ENCODE measurements at regions not wholly inside any gene's neighbourhood (a gene's known extent, or its start where the extent isn't known, plus 50 kb on each side); places are given as distances from the start of the nearest gene placed in this dataset.

GRCh38 chr2:34663314-34663713 lies 1064.2 kb upstream of the FAM98A start:
- no peak for DNase-seq
- no peak for ATAC-seq
- intact Hi-C loops (cut with DNase I) = no loop called here

DNA sequence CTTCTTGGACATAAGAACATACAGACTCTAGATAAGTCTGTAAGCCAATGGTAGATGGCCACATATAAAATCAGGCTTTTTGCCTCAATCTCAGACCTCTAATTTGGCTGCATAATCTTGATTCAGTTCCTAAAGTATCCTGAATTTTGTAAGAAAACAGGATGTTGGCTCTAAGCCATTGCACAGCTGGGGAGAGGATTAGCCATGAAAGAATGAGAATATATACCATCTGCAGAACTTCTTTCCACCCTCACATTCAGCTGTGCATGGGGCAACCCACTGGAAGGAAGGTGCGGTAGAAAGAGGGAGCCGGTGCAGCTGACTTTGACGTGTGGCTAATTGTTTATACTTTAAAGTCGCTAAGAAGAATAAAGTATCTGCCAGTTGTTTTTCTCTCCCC lies 1061.6 kb upstream of the FAM98A start:
- ATAC-seq (no peak), DNase-seq (no peak)
- intact Hi-C loops (cut with DNase I) = no loop called here

- DNase-seq (no peak), ATAC-seq (no peak)
- intact Hi-C loops (cut with DNase I) = no loop called here
Measured at GRCh38 chr2:34656632-34657031, 1057.5 kb upstream of the FAM98A start.

GRCh38 chr2:34652636-34653035 lies 1053.5 kb upstream of the FAM98A start:
- intact Hi-C loops (cut with DNase I) = no loop called here
- ATAC-seq (no peak), DNase-seq (no peak)

- DNase-seq (no peak), ATAC-seq (no peak)
- intact Hi-C loops (cut with DNase I) = no loop called here
Measured at GRCh38 chr2:34646901-34647300, 1047.8 kb upstream of the FAM98A start.

- DNase-seq = no peak
- intact Hi-C loops (cut with DNase I) = no loop called here
- no peak for ATAC-seq
Measured at GRCh38 chr2:34632327-34632726, 1033.2 kb upstream of the FAM98A start.

DNA sequence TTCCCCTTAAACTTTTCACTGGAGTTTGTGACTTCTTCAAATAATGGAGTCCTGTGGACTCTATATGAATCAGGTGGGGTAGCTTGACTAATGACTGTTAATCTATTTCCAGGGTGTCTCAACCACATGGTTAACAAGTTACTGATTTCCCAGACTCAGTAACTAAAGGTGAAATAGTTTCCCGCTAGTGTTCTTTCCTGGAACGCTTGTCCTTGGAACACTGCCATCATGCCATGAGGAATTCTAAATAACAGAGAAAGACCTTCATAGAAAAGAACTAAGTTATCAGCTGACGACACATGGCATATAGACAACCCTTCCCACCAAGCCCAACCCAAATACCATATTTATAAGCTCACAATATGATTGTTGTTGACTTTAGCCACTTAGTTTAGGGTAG lies 1027.9 kb upstream of the FAM98A start:
- intact Hi-C loops (cut with DNase I) = no loop called here
- no peak for DNase-seq
- no peak for ATAC-seq

DNA sequence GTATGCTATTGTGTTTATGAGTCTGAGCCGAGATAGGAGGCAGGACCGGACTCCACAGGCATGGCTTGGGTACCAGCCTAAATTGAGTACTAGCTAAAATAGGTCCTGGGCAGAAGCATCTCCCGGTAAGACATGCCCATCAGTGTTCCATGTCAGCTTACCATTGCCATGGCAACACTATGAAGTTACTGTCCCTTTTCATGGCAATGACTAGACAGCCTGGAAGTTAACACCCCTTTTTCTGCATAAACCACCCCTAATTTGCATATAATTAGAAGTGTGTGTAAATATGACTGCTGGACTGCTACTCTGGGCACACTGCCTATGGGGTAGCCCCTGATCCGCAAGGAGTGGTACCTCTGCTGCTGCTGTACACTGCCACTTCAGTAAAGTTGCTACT lies 1005.1 kb upstream of the FAM98A start:
- ATAC-seq = no peak
- DNase-seq = no peak
- intact Hi-C loops (cut with DNase I) = no loop called here

GRCh38 chr2:34602262-34602661 lies 1003.2 kb upstream of the FAM98A start:
- intact Hi-C loops (cut with DNase I) = no loop called here
- DNase-seq (no peak), ATAC-seq (no peak)

DNA sequence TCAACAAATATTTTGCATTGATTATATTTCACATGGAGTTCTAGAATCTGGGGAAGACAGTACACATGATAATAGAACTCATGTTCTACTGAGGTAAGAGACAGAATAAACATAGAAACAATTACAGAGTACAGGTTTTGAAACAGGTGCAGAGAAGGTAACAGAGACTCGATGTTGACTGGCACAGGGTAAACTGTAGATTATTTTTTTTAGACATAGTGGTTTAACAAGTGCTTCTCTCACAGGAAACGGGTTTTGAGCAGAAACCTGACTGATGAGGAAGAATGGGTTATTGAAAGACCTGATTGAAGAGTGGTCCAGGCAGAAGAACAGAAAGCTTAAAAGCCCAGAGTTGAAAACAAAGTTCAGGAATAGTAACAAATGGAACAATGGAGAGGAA lies 1002.5 kb upstream of the FAM98A start:
- intact Hi-C loops (cut with DNase I) = no loop called here
- ATAC-seq = no peak
- no peak for DNase-seq

DNA sequence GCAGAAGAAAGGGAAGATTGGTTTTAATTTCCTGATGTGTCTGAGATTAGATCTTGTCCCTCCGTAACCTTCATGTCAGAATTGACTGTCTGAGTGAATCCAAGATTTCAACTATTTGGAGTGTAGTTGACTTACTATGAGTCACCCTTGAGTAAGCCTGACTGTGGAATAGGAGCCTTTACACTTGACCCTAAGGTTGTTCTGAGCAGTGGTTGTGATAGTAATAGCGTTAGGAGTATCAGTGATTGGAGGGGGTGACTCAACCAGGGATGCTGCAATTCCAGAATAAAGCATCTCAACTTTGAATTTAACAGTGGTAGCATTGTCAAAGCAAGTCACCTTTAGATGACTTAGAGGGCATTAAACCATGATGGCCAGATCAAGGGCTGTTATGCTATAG lies 979.5 kb upstream of the FAM98A start:
- ATAC-seq (no peak), DNase-seq (no peak)
- intact Hi-C loops (cut with DNase I) = no loop called here

DNA sequence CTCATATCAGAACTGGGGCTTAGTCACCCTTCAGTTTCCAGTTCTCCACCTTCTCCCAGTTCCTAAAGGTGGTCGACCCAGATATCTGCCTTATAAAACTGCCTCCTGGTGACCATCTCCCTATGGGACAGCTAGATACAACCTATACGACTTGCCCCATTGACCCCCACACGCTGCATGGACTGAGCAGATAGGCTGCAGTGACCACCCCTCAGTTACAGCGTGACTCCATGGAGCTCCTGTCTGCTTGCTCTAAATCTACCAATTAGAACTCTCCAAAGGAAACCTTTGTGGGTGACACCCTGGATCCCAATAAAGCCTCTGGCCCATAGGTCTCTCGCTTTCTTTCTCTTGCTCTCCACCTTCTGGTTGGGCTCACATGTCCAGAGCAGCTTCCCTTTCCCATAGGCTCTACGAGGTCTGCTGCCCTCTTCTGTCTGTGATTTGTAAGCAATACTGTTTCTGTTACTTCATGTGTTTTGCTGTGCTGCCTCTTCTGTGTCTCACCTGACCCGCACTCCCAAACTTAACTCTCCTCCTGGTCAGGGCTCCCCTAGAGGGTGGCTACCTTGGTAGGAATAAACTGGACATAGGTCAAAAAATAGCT lies 971.3 kb upstream of the FAM98A start:
- DNase-seq (no peak), ATAC-seq (peak in 1 of 2 donors; percentile 50)
- intact Hi-C loops (cut with DNase I) = no loop called here

DNA sequence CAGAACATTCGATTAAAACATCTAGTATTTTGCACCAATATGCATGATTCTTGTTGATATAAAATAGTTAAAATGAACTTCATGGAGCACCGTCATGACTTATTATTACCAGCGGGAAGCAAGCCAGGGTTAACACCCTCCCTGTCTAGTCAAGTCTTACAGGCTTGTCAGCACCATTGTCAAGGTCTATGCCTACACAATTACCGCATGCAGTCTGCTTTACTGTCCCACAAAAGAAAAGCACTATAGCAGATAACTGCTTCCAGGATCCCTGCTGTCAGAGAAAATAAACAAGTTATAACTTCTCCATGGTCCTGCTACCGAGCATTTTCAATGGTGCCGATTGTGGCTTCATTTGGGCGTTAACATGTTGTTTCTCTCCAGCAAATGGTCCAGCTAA lies 968.0 kb upstream of the FAM98A start:
- intact Hi-C loops (cut with DNase I) = no loop called here
- ATAC-seq = no peak

GRCh38 chr2:34552337-34552736 lies 953.2 kb upstream of the FAM98A start:
- DNase-seq = no peak
- intact Hi-C loops (cut with DNase I) = no loop called here
- ATAC-seq = no peak

More for the DNA sequence above, 968.0 kb upstream of the FAM98A start:
- no peak for DNase-seq

DNA sequence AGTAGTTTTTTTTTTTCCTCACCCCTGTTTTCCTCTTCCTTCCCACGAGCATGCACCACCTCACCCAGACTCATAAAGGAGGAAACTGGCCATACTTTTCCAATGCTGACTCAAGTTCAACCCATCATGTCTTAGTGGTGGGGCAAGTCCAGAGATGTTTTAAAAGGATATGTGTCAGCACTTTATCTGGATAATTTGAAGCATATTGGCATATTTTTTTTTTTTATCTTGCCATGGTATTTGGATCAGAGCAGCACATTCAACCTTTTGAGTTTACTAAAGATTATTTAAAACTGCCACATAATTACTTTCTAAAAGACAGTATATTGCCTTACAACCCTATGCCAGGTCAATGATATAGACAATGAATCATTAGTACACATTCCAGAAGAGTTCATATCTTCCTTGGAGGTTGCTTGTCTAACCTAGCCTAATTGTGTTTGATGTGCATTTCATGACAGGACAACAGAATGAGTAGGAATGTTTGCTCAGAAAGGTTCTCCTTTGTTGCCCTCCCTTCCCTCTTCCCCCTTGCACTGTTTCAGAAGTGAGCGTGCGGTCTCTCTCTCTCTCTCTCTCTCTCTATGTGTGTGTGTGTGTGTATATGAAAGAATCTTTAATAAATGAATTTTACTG lies 950.7 kb upstream of the FAM98A start:
- ATAC-seq = no peak
- intact Hi-C loops (cut with DNase I) = no loop called here

GRCh38 chr2:34547900-34548299 lies 948.8 kb upstream of the FAM98A start:
- ATAC-seq (no peak), DNase-seq (no peak)
- intact Hi-C loops (cut with DNase I) = no loop called here

More for the DNA sequence above, 950.7 kb upstream of the FAM98A start:
- DNase-seq = no peak

DNA sequence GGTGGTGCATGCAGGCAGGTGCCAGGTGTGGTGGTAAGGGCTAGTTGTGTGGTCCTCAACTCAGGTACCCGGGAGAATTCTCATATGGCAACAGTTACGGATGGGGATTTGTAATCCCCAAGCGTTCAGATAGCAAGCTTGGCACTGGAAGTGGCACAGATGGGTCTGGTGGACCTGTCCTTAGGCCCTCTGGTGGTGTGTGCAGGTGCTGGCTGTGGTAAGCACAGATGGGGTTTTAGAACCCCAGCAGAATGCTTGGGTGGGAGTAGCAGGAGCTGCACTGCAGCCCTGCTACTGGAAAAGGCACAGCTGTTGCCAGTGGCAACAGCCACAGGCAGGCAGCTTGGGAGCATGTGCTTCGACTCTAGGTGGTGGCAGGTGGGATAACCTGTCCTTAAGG lies 948.2 kb upstream of the FAM98A start:
- no peak for DNase-seq
- ATAC-seq = no peak
- intact Hi-C loops (cut with DNase I) = no loop called here

DNA sequence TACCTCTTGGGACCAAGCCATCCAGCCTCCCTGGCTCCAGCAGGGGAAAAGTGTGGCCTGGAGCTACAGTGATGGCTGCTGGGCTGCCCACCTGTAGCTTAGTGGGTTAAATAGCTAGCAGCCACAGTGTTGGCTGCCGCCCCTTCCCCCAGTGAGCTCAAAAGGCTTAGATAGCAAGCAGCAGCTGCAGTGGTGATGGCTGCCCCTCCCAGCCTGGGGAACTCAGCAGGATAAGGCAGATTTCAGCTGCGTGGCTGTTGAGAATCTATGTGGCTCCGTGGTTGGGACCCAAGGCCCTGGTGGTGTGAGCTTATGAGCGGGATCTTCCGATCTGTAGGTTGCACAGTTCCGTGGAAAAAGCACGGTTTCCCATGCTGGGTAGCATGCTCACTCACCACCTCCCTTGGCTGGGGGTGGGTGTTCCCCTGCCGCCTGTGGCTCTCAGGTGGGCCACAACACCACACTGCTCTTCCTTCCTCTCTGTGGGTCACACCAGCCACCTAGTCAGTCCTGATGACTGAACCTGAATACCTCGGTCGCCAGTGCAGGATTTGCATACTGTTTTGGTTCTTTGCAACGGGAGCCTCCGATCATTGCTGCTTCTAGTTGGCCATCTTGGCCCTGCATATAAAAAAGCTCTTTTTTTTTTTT lies 946.5 kb upstream of the FAM98A start:
- intact Hi-C loops (cut with DNase I) = no loop called here
- ATAC-seq (no peak), DNase-seq (no peak)

DNA sequence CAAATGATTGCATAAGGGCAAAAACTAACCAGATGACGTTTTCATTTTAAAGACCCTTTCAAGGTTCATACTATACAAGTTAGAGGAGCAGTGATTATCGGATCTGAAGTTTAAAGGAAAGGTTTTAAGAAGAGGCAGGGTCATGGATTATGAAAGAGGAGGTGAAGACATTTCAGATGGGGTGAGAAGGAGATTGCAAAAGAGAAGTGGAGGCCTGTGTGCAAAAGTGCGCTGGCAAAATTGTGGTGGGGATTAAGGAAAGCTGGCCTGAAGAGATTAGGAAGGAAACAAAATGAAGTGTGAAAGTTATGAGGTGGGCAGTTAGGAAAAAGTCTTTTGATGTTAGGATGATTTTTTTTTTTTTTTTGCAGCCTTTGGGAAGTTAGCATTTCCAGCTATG lies 935.7 kb upstream of the FAM98A start:
- intact Hi-C loops (cut with DNase I) = no loop called here
- ATAC-seq (no peak), DNase-seq (no peak)

DNA sequence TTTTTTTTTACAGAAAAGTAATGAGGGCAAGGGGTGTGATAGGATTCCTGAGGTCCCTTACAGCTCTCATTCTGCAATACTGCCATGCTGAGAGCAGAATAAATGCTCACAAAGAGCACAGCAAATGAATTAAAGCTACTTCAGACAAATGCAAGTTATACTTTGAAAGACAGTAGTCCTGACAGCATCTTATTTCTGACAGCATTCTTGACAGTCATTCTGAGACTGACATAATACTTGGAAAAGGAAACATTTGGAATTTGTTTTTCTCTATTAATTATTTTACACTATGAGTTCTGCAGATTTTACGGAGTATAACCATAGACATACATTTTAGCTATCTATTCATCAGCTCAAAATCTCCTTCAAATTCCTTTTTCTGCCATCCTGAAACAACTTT lies 935.2 kb upstream of the FAM98A start:
- ATAC-seq (no peak), DNase-seq (no peak)
- intact Hi-C loops (cut with DNase I) = no loop called here

DNA sequence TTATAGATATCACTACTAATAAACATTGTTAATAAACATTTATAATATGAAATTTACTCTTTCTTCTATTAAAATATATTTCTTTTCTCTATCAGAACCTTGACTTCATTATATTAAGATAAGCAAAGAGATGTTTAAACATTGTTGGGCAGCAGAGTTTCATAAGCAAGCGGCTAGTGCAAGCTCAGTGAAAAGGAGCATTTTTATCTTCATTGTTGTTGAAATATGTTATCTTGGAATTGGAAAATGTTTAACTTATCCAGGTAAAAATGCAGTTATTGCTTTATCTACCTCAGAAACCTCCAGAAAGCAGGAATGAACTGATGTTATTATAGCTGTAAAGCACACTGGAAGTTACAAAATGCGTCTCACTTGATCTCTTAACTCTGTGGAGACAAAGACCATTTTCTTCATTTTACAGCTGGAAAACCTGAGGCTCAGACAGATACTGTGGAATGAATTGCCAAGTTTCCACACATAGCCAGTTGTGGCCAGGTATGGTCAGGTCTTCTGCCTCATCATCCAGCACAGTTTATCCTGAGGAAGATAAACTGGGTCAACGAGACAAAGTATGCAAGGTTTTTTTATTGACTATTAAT lies 934.6 kb upstream of the FAM98A start:
- no peak for DNase-seq
- intact Hi-C loops (cut with DNase I) = no loop called here
- no peak for ATAC-seq
